ENCODE measurements at regions not wholly inside any gene's neighbourhood (a gene's known extent, or its start where the extent isn't known, plus 50 kb on each side); places are given as distances from the start of the nearest gene placed in this dataset.

GRCh38 chr3:187465503-187465902 is 97.3 kb downstream of the RTP4 start:
- no peak for DNase-seq

DNA sequence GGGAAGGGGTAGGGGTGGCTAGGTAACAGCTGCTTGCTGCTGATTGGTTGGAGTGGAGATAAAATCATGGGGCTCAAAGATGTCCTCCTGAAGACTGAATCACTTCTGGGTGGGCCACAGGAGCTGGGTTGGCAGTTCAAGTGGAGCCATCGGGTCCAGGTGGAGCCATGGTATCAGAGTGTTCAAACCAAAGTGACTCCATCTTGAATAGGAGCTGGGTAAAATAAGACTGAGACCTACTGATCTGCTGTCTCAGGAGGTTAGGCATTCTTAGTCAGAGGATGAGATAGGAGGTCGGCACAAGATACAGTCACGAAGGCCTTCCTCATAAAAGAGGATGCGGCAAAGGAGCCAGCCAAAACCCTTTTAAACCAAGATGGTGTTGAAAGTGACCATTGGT is 96.5 kb downstream of the RTP4 start:
- no peak for DNase-seq

DNA sequence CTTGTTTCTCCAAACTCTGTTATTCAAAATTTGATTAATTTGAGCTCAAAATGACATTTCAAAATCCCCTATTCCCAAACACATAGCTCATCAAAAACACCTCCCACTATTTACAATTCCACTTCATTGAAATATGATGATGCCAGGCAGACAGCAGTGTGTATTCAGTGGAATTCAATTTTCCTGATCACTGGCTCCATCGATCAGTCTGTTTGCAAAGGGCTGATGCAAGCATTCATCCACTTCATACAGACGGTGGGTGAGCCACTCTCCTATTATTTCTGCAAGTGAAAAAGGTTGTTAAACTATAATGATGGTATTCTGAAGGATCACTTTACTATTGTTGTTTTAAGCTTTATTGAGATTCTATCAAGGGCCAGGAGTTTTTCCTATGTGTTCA is 90.7 kb downstream of the RTP4 start:
- DNase-seq: no peak

- DNase-seq: no peak
These were observed 90.2 kb downstream of the RTP4 start for GRCh38 chr3:187458383-187458782.

DNA sequence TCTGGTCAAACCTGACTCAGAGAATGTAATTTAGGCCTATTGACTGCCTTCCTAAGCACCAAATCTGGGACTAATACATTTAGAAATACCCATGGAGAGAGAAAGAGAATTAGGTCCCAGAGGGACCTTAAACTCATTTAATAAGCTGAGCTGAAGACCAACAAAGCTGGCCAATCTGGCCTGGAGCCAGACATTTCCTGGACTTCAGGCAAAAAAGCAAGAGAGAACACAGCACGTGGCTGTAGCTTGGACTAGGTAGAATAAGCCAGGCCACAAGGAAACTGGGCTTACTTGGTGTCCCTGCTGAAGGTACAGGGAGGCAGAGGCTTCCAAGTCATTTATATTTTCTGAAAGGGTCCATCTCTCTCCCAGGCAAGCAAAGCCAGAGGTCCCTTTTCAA is 88.1 kb downstream of the RTP4 start:
- no peak for DNase-seq

DNA sequence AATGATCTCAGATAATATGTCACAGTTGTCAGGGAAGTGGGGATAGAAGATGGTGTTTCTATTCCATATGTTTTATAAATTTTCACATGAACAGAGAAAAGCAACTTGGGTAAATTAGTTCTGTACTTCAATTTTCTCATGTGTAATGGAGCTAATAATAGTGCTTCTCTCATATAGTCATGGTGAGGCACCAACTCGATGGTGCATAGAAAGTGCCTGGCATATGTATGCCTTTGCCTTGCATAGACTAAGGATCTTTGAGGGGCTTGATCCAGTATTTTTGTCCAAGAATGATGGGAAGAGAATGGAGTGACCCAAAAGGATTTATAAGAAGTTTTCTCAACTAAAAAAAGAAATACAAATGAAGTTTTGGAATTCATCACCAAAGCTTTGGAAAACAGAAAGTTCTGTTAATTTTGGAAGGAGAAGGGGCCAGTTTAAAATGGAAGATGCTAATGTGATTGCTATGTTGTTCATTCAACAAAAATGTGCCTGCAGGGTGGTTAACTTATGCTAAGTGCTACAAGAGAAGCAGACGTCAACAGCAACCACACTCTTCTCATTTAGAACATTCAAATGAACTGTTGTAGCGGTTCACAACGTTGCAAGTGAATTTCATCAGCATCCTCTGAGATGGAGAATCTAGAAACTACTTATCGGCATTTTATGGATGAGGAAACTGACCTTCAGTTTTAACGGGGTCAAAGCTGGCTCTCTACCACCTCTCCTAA is 86.1 kb downstream of the RTP4 start:
- no peak for DNase-seq

GRCh38 chr3:187450431-187451190 is 82.4 kb downstream of the RTP4 start:
- DNase-seq: no peak

DNA sequence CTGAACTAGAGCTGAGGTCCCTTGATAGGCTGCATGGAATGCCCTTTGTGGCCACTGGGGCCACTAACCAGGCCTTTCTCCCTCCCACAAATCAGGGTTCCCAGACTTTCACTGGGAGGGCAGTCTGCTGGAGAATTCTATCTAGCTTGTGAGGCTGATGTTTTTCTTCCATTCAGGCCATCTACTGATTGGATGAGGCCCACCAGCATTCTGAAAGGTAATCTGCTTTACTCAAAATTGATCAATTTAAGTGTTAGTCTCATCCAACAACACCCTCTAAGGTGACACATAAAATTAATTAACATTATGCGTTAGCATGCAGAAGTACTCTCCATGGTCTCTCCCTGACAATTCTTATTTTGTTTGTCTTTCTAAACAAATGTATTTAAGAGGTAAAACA is 80.5 kb downstream of the RTP4 start:
- no peak for DNase-seq

GRCh38 chr3:187447737-187448136 is 79.6 kb downstream of the RTP4 start:
- DNase-seq: no peak

DNA sequence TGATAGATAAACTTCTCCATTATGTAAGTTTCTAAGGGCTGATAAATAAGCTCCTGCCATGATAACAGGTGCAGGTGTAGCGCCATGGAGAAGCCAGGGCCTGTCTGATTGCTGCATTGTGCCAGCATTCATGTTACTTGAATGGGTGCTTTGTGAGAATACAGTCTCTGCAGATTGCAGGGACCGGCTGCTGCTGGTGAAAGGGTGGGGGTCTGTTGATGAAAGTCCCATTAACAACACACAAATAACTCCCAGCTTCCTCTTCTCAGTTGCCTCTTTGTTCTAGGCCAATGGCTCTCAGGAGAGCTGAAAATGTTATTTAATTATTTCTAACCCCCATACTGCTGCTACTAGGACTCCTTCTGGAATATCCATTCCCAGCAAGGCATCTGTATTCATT is 77.2 kb downstream of the RTP4 start:
- DNase-seq: no peak

GRCh38 chr3:187434524-187434923 is 66.3 kb downstream of the RTP4 start:
- DNase-seq: no peak

GRCh38 chr3:187430576-187430975 is 62.4 kb downstream of the RTP4 start:
- DNase-seq: no peak

Measured in stimulated activated CD4-positive, alpha-beta T cell treated with anti-CD3 and anti-CD28 coated beads, Interleukin-2, amount 100 ng/mL, for 24 hours (primary cell).